ENCODE measurements at regions not wholly inside any gene's neighbourhood (a gene's known extent, or its start where the extent isn't known, plus 50 kb on each side); places are given as distances from the start of the nearest gene placed in this dataset.
A peak's percentile ranks its signal among the peaks of the same experiment; 100 is the strongest.

DNA sequence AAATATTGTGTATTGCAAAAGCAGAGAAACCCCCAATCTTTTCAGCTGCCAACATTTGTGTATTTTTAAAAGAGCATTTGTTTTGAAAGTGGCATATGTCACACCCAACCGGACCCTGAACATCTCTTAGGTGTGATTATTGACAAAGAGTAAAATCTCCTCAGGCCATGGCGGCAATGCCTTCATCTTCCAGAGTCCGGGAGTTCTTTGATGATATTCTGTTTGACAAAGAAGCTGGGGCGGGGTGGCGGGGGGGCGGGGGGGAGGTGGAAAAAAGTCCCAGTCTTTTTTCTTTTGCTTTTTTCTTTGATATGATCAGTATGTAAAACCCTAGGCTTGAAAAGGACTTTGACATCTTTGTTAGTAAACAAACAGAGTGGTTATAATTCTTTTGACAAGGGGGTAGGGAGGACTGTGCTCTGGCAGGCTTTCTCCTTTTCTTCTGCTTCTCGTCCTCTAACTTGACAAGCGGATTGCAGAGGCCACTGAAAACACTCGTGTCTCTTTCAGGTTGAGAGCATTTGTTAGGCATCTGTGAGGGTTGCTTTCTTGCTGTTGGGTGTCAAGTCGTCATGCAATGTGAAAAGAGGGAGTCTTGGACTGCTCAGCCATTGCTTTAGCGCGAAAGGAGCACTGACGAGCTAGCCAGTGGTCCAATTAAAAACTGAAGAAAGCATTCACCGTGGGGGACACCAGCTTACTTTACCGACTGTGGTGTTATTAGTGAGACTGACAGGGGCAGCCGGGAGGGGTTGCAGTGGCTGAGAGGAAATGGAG is 243.2 kb downstream of the NSUN3 start:
- no peak for DNase-seq
- in situ Hi-C loops (cut with MboI; ENCODE audit: low pct_ligation_motif_present in 1 of 4, low pct_unique_long_range_greater_than_20kb in 1 of 4, low sequenced_read_pairs in 3 of 4) (no loop called here), intact Hi-C loops (cut with DNase I; ENCODE audit: low total_unique reads) (no loop called here)
- no peak overlapping the region for H3K4me3 ChIP-seq
- H3K9me3 ChIP-seq: no peaks in the 10 kb centered on the region
- H3K27ac ChIP-seq: no peak overlapping the region
- TF ChIP-seq, protein P1, sequence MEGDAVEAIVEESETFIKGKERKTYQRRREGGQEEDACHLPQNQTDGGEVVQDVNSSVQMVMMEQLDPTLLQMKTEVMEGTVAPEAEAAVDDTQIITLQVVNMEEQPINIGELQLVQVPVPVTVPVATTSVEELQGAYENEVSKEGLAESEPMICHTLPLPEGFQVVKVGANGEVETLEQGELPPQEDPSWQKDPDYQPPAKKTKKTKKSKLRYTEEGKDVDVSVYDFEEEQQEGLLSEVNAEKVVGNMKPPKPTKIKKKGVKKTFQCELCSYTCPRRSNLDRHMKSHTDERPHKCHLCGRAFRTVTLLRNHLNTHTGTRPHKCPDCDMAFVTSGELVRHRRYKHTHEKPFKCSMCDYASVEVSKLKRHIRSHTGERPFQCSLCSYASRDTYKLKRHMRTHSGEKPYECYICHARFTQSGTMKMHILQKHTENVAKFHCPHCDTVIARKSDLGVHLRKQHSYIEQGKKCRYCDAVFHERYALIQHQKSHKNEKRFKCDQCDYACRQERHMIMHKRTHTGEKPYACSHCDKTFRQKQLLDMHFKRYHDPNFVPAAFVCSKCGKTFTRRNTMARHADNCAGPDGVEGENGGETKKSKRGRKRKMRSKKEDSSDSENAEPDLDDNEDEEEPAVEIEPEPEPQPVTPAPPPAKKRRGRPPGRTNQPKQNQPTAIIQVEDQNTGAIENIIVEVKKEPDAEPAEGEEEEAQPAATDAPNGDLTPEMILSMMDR (IDR thresholded peaks at IDR 0.05): no peak
- TF ChIP-seq EP300 (IDR thresholded peaks at IDR 0.05; ENCODE audit: low read depth) (no peak), POLR2A (IDR thresholded peaks at IDR 0.05) (no peak), POLR2AphosphoS5 (IDR thresholded peaks at IDR 0.05) (no peak)
- H3K36me3 ChIP-seq: no peaks in the 10 kb centered on the region
- peaks cover 4 to 35% (median 14%) of the 10 kb centered on the region in 4 donors for H3K4me1 ChIP-seq
- no peaks in the 10 kb centered on the region for H3K27me3 ChIP-seq
- WGBS, 2 donors (ENCODE audit: low coverage in 1 of 2): 27 to 37% methylated on average over 11 to 16 of the region's 16 CpGs

DNA sequence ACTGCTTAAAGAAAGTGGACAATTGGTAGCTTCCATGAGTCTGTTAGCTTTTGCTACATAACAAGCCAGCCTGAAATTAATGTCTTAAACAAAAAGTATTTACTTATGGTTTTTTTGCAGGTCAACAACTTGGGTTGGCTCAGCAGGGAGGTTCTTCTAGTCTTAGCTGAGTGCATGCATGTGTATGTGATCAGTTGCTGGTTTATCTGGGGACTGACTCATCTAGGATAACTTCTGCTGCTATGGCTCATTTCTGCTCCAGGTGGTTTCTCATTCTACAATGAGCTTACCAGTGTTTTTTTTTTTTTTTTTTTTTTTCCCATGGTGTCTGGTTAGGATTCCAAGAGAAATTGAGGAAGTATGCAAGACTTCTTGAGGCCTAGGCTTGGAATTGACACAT is 244.7 kb downstream of the NSUN3 start:
- Histone ChIP-seq H3K36me3 (no peaks in the 10 kb centered on the region), H3K27me3 (no peaks in the 10 kb centered on the region), H3K9me3 (no peaks in the 10 kb centered on the region), H3K27ac (no peak overlapping the region), H3K4me3 (no peak overlapping the region), H3K4me1 (peaks cover 4 to 50% (median 17%) of the 10 kb centered on the region in 4 donors)
- in situ Hi-C loops (cut with MboI; ENCODE audit: low pct_ligation_motif_present in 1 of 4, low pct_unique_long_range_greater_than_20kb in 1 of 4, low sequenced_read_pairs in 3 of 4) (no loop called here), intact Hi-C loops (cut with DNase I; ENCODE audit: low total_unique reads) (no loop called here)
- TF ChIP-seq POLR2AphosphoS5 (IDR thresholded peaks at IDR 0.05): no peak
- no peak for TF ChIP-seq EP300 (IDR thresholded peaks at IDR 0.05; ENCODE audit: low read depth)
- TF ChIP-seq, protein P1 (IDR thresholded peaks at IDR 0.05): no peak
- no peak for TF ChIP-seq POLR2A (IDR thresholded peaks at IDR 0.05)
- no peak for DNase-seq

DNA sequence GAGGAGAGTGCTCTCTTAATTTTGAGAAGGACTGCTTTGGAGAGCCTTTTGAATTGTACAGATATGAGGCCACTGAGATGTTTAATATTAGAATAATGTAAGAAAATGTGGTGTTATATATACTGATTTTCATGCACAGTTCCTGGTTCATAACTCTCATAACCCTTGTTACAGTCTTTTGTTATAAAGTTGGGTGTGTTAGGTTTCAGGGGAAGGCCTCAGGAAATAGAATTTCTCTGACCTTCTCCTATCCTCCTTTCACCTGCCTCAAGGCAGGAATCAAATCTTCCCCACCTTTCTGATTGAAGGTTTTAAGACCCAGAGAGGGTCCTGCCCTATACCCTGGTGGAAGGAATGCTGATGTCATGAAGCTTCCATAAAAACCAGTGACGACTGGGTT is 245.9 kb downstream of the NSUN3 start:
- no peak for DNase-seq
- Histone ChIP-seq H3K4me3 (no peak overlapping the region), H3K9me3 (no peaks in the 10 kb centered on the region), H3K4me1 (peaks cover 4 to 50% (median 17%) of the 10 kb centered on the region in 4 donors), H3K36me3 (no peaks in the 10 kb centered on the region), H3K27ac (peak overlapping the region in 3 of 4 donors; percentile 28 to 69 (median 65)), H3K27me3 (no peaks in the 10 kb centered on the region)
- TF ChIP-seq, protein P1 (IDR thresholded peaks at IDR 0.05): no peak
- TF ChIP-seq POLR2A (IDR thresholded peaks at IDR 0.05) (no peak), EP300 (IDR thresholded peaks at IDR 0.05; ENCODE audit: low read depth) (no peak), POLR2AphosphoS5 (IDR thresholded peaks at IDR 0.05) (no peak)
- 20 to 57% methylated on average over 1 of the region's 1 CpG for WGBS, 2 donors (ENCODE audit: low coverage in 1 of 2)
- in situ Hi-C loops (cut with MboI; ENCODE audit: low pct_ligation_motif_present in 1 of 4, low pct_unique_long_range_greater_than_20kb in 1 of 4, low sequenced_read_pairs in 3 of 4) (no loop called here), intact Hi-C loops (cut with DNase I; ENCODE audit: low total_unique reads) (no loop called here)

DNA sequence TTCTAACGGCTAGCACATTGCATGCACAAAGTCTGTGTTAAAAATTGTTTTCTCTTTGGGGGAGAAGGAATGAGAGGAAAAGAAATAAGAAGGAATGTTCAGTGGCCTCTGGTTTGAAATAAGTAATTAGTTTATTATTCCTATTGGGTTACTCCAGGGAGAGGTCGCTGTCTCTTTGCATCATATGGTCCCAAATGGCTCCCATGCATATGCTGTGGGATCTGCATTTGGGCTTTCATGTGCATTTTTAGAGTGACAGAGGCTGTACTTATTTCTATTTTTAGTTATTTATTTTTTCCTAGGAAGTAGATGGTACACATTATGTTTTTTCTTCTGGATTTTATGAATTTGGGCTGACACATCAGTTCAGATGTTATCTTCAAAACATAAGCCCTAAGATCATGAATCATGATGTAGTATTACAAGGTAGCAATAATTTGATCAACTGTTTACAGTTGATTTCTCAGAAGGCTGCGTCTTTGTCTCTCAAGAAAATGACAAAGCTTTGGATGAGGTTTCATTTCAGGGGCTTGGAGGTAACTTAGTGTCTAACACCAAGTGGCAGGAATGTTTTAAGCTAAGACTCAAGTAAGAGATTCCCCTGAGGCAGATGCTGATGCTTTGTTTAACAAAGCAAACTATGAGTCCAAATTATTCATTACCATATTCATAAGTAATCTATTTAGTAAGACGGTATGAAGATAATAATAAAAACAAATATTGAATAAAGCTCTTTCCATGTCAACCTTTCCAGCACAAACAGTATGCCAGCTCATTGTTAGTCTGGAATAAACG is 247.7 kb downstream of the NSUN3 start:
- no peak for TF ChIP-seq POLR2A (IDR thresholded peaks at IDR 0.05)
- TF ChIP-seq EP300 (IDR thresholded peaks at IDR 0.05; ENCODE audit: low read depth): no peak
- TF ChIP-seq, protein P1 (IDR thresholded peaks at IDR 0.05): no peak
- no peak for TF ChIP-seq POLR2AphosphoS5 (IDR thresholded peaks at IDR 0.05)
- H3K27me3 ChIP-seq: no peaks in the 10 kb centered on the region
- intact Hi-C loops (cut with DNase I; ENCODE audit: low total_unique reads) (no loop called here), in situ Hi-C loops (cut with MboI; ENCODE audit: low pct_ligation_motif_present in 1 of 4, low pct_unique_long_range_greater_than_20kb in 1 of 4, low sequenced_read_pairs in 3 of 4) (no loop called here)
- 58 to 64% methylated on average over 5 of the region's 5 CpGs for WGBS, 2 donors (ENCODE audit: low coverage in 1 of 2)
- no peak overlapping the region for H3K4me3 ChIP-seq
- no peak for DNase-seq
- no peak overlapping the region for H3K27ac ChIP-seq
- H3K4me1 ChIP-seq: peaks cover under 1 to 38% (median 12%) of the 10 kb centered on the region in 4 donors
- no peaks in the 10 kb centered on the region for H3K9me3 ChIP-seq
- no peaks in the 10 kb centered on the region for H3K36me3 ChIP-seq

Measured in transverse colon (tissue), 4 donors.